Spleen (tissue), 11 donors: ENCODE measurements at regions not wholly inside any gene's neighbourhood (a gene's known extent, or its start where the extent isn't known, plus 50 kb on each side); places are given as distances from the start of the nearest gene placed in this dataset.

Experiments
- DNase-seq: peaks from one replicate; pipeline ENCODE4 v3.0.0-alpha.2; 2020
- H3K27ac ChIP-seq, 8 donors: fragments of 200-600 bp; sonication (generic) in 7 of 8; 1 replicate in 4 of 8; 2 replicates in 4 of 8; pipeline versions ENCODE4 v1.5.0 to v1.8.0; 2016 to 2021; ENCODE audit warnings: inconsistent platforms in 4 of 8, mild to moderate bottlenecking in 4 of 8, moderate library complexity in 1 of 8
- H3K27me3 ChIP-seq, 7 donors: fragments of 200-600 bp; sonication (generic) in 6 of 7; replicated peaks in 1 of 7; 1 replicate in 4 of 7; 2 replicates in 3 of 7; pipeline versions ENCODE4 v1.5.0 to v1.8.0; 2016 to 2021; ENCODE audit warnings: inconsistent platforms in 3 of 7, mild to moderate bottlenecking in 1 of 7
- H3K36me3 ChIP-seq, 6 donors: fragments of 200-600 bp; sonication (generic) in 5 of 6; 1 replicate in 4 of 6; 2 replicates in 2 of 6; pipeline versions ENCODE4 v1.5.0 to v1.8.0; 2016 to 2021; ENCODE audit warnings: inconsistent platforms in 2 of 6
- H3K4me1 ChIP-seq, 6 donors: fragments of 200-600 bp; sonication (generic) in 5 of 6; 1 replicate in 3 of 6; 2 replicates in 3 of 6; pipeline versions ENCODE4 v1.5.0 to v1.8.0; 2016 to 2021; ENCODE audit warnings: inconsistent platforms in 3 of 6
- H3K4me3 ChIP-seq, 8 donors: fragments of 200-600 bp; sonication (generic) in 7 of 8; 1 replicate in 4 of 8; 2 replicates in 4 of 8; pipeline versions ENCODE4 v1.5.0 to v1.8.0; 2016 to 2021; ENCODE audit warnings: inconsistent platforms in 4 of 8, mild to moderate bottlenecking in 4 of 8, moderate library complexity in 2 of 8
- H3K9me3 ChIP-seq, 8 donors: fragments of 200-600 bp; sonication (generic) in 7 of 8; 1 replicate in 4 of 8; 2 replicates in 4 of 8; pipeline versions ENCODE4 v1.5.0 to v1.8.0; 2016 to 2021; ENCODE audit warnings: inconsistent platforms in 4 of 8
- CTCF ChIP-seq, 11 experiments: fragments of 200-600 bp in 7 of 11; fragments of 450-650 bp in 4 of 11; sonication (generic) in 4 of 11; IDR thresholded peaks in 8 of 11; conservative IDR thresholded peaks in 3 of 11; 1 replicate in 7 of 11; 2 replicates in 4 of 11; pipeline versions ENCODE4 v1.4.0 to v1.8.0; 2016 to 2021; ENCODE audit warnings: antibody characterized with exemption in 11 of 11, inconsistent platforms in 4 of 11, mild to moderate bottlenecking in 1 of 11
- POLR2A ChIP-seq, 3 donors: fragments of 450-650 bp; IDR thresholded peaks; one replicate each; pipeline ENCODE4 v1.5.1; 2017; ENCODE audit warnings: antibody characterized with exemption in 3 of 3, mild to moderate bottlenecking in 1 of 3
- POLR2AphosphoS5 ChIP-seq, 3 donors: sonication (generic); formaldehyde crosslinking; IDR thresholded peaks; one replicate each; pipeline ENCODE4 v1.5.1; 2017; ENCODE audit warnings: antibody characterized with exemption in 3 of 3
- WGBS, 5 donors: extraction: QIAGEN DNeasy Blood & Tissue Kit in 3 of 5; methylation state at CpG; one replicate each; pipeline versions ENCODE4 v1.1.5 to v1.1.7; 2013 to 2018; 5-methylcytosine and 5-hydroxymethylcytosine counted together
- intact Hi-C: fragments of 100-400 bp; cut with DNase I; formaldehyde crosslinking; loops from one replicate; pipeline ENCODE4 v1.15.0; 2023; ENCODE audit warnings: low total_unique reads
- donor health status: healthy with polysubstance abuse.
- donor health status: DM: no; HTN: no; CAD: no; lungs with moderate emphysema.
- donor health status: DM: no; HTN: no; CAD: no.
- donor health status: Bipolar disorder and iron deficiency.
- donor health status: healthy.
- donor health status: DM: no; HTN: no; CAD: no.
- donor health status: DM: yes; HTN: yes; CAD: no.

GRCh38 chr6:56821005-56821432 lies 133.9 kb upstream of the BEND6 start:
- H3K4me1 ChIP-seq: peaks cover 0 to 3% (median 0%) of the 10 kb centered on the region in 6 donors
- H3K27ac ChIP-seq: peak overlapping the region in 1 of 8 donors; percentile 9
- intact Hi-C loops: no loop called here
- 64 to 81% (median 67%) methylated on average over 3 of the region's 3 CpGs for WGBS, 5 donors
- DNase-seq: no peak
- no peak overlapping the region for H3K4me3 ChIP-seq
- no peaks in the 10 kb centered on the region for H3K9me3 ChIP-seq
- no peaks in the 10 kb centered on the region for H3K27me3 ChIP-seq
- H3K36me3 ChIP-seq: no peaks in the 10 kb centered on the region
- no peak for TF ChIP-seq POLR2A (IDR thresholded peaks at IDR 0.05)
- TF ChIP-seq CTCF (IDR thresholded peaks at IDR 0.05 in 8 of 11, conservative IDR thresholded peaks at IDR 0.05 in 3 of 11): no peak
- TF ChIP-seq POLR2AphosphoS5 (IDR thresholded peaks at IDR 0.05): no peak

- H3K4me3 ChIP-seq: no peak overlapping the region
- no peaks in the 10 kb centered on the region for H3K27me3 ChIP-seq
- no peaks in the 10 kb centered on the region for H3K9me3 ChIP-seq
- no peak overlapping the region for H3K27ac ChIP-seq
- intact Hi-C loops: no loop called here
- 94 to 100% (median 95%) methylated on average over 2 of the region's 2 CpGs for WGBS, 5 donors
- peaks cover 0 to 6% (median 0%) of the 10 kb centered on the region in 6 donors for H3K4me1 ChIP-seq
- no peak for DNase-seq
- TF ChIP-seq POLR2AphosphoS5 (IDR thresholded peaks at IDR 0.05): no peak
- no peak for TF ChIP-seq CTCF (IDR thresholded peaks at IDR 0.05 in 8 of 11, conservative IDR thresholded peaks at IDR 0.05 in 3 of 11)
- TF ChIP-seq POLR2A (IDR thresholded peaks at IDR 0.05): no peak
- H3K36me3 ChIP-seq: no peaks in the 10 kb centered on the region
These were observed 134.8 kb upstream of the BEND6 start for GRCh38 chr6:56820060-56820459.

GRCh38 chr6:56819604-56820003 lies 135.3 kb upstream of the BEND6 start:
- no peaks in the 10 kb centered on the region for H3K36me3 ChIP-seq
- no peak for DNase-seq
- H3K4me3 ChIP-seq: no peak overlapping the region
- 44 to 93% (median 91%) methylated on average over 1 of the region's 1 CpG for WGBS, 5 donors
- H3K4me1 ChIP-seq: peaks cover 0 to 6% (median 0%) of the 10 kb centered on the region in 6 donors
- H3K27me3 ChIP-seq: no peaks in the 10 kb centered on the region
- H3K9me3 ChIP-seq: no peaks in the 10 kb centered on the region
- intact Hi-C loops: no loop called here
- no peak overlapping the region for H3K27ac ChIP-seq
- TF ChIP-seq POLR2AphosphoS5 (IDR thresholded peaks at IDR 0.05): no peak

- no peaks in the 10 kb centered on the region for H3K27me3 ChIP-seq
- no peak for DNase-seq
- intact Hi-C loops: no loop called here
- H3K36me3 ChIP-seq: no peaks in the 10 kb centered on the region
- no peak overlapping the region for H3K4me3 ChIP-seq
- no peaks in the 10 kb centered on the region for H3K9me3 ChIP-seq
- 87 to 94% (median 90%) methylated on average over 5 of the region's 5 CpGs for whole genome bisulfite sequencing, 5 donors
- TF ChIP-seq POLR2AphosphoS5 (IDR thresholded peaks at IDR 0.05) (no peak), CTCF (IDR thresholded peaks at IDR 0.05 in 8 of 11, conservative IDR thresholded peaks at IDR 0.05 in 3 of 11) (no peak), POLR2A (IDR thresholded peaks at IDR 0.05) (no peak)
- no peak overlapping the region for H3K27ac ChIP-seq
- peaks cover 0 to 10% (median 0%) of the 10 kb centered on the region in 6 donors for H3K4me1 ChIP-seq
These were observed 138.5 kb upstream of the BEND6 start for GRCh38 chr6:56816370-56816769.

GRCh38 chr6:56815436-56815835 lies 139.5 kb upstream of the BEND6 start:
- H3K36me3 ChIP-seq: no peaks in the 10 kb centered on the region
- DNase-seq: no peak
- TF ChIP-seq POLR2AphosphoS5 (IDR thresholded peaks at IDR 0.05) (no peak), CTCF (IDR thresholded peaks at IDR 0.05 in 8 of 11, conservative IDR thresholded peaks at IDR 0.05 in 3 of 11) (no peak), POLR2A (IDR thresholded peaks at IDR 0.05) (no peak)
- H3K4me1 ChIP-seq: peaks cover 0 to 10% (median 0%) of the 10 kb centered on the region in 6 donors
- H3K4me3 ChIP-seq: no peak overlapping the region
- H3K27me3 ChIP-seq: no peaks in the 10 kb centered on the region
- no peak overlapping the region for H3K27ac ChIP-seq
- no peaks in the 10 kb centered on the region for H3K9me3 ChIP-seq
- intact Hi-C loops: no loop called here
